OCI-LY1 (cell line): ENCODE measurements at regions not wholly inside any gene's neighbourhood (a gene's known extent, or its start where the extent isn't known, plus 50 kb on each side); places are given as distances from the start of the nearest gene placed in this dataset.

Experiments used
- H2AFZ ChIP-seq: fragments of 200-600 bp; sonication (generic), shearing (Covaris generic); 2 replicates; pipeline ENCODE4 v1.6.0; 2014; ENCODE audit warnings: antibody characterized with exemption, mild to moderate bottlenecking, low read length
- H3F3A ChIP-seq: fragments of 200-600 bp; sonication (generic), shearing (Covaris generic); 2 replicates; pipeline ENCODE4 v1.6.0; 2014; ENCODE audit warnings: mild to moderate bottlenecking, antibody characterized with exemption, low read length, moderate library complexity; ENCODE audit not compliant: insufficient read depth
- H3K27ac ChIP-seq: fragments of 200-600 bp; sonication (generic); 2 replicates; pipeline ENCODE4 v1.5.1; 2014; ENCODE audit warnings: low read length, mixed run types, mild to moderate bottlenecking, low read depth; ENCODE audit not compliant: poor library complexity, severe bottlenecking
- H3K27me3 ChIP-seq: fragments of 200-600 bp; sonication (generic); 2 replicates; pipeline ENCODE4 v1.6.0; 2014; ENCODE audit warnings: antibody characterized with exemption, mild to moderate bottlenecking, low read length, moderate library complexity; ENCODE audit not compliant: insufficient read depth
- H3K36me3 ChIP-seq: fragments of 200-600 bp; sonication (generic); 2 replicates; pipeline ENCODE4 v1.6.1; 2014; ENCODE audit warnings: mild to moderate bottlenecking, antibody characterized with exemption, low read length, moderate library complexity, mixed read lengths; ENCODE audit not compliant: insufficient read depth
- H3K4me1 ChIP-seq: fragments of 200-600 bp; sonication (generic); 2 replicates; pipeline ENCODE4 v1.5.1; 2014; ENCODE audit warnings: mild to moderate bottlenecking, low read length, moderate library complexity; ENCODE audit not compliant: insufficient read depth, severe bottlenecking
- H3K4me2 ChIP-seq: fragments of 200-600 bp; sonication (generic), shearing (Covaris generic); 2 replicates; pipeline ENCODE4 v1.6.1; 2014; ENCODE audit warnings: low read length
- H3K4me3 ChIP-seq: fragments of 200-600 bp; sonication (generic); 2 replicates; pipeline ENCODE4 v1.5.1; 2014; ENCODE audit warnings: low read length, low read depth, mild to moderate bottlenecking, mixed read lengths; ENCODE audit not compliant: poor library complexity, severe bottlenecking
- H3K79me2 ChIP-seq: fragments of 200-600 bp; shearing (Covaris generic); 2 replicates; pipeline ENCODE4 v1.6.1; 2016; ENCODE audit warnings: mixed run types, low read length, mixed read lengths; ENCODE audit not compliant: insufficient read depth
- H3K9ac ChIP-seq: fragments of 200-600 bp; sonication (generic), shearing (Covaris generic); 2 replicates; pipeline ENCODE4 v1.6.1; 2014; ENCODE audit warnings: mild to moderate bottlenecking, low read length, mixed read lengths
- H3K9me2 ChIP-seq: fragments of 200-600 bp; sonication (generic), shearing (Covaris generic); 2 replicates; pipeline ENCODE4 v1.6.1; 2014; ENCODE audit warnings: low read depth, mild to moderate bottlenecking, low read length, mixed read lengths
- H3K9me3 ChIP-seq: fragments of 200-600 bp; shearing (Covaris generic); 2 replicates; pipeline ENCODE4 v1.6.1; 2014; ENCODE audit warnings: low read length, mixed read lengths
- H4K20me1 ChIP-seq: fragments of 200-600 bp; sonication (generic), shearing (Covaris generic); 2 replicates; pipeline ENCODE4 v1.6.0; 2016; ENCODE audit warnings: mild to moderate bottlenecking, low read length; ENCODE audit not compliant: insufficient read depth
- CTCF ChIP-seq: fragments of 200-600 bp; sonication (generic), shearing (Covaris generic); IDR thresholded peaks from 2 replicates; pipeline ENCODE4 v1.5.1; 2017; ENCODE audit warnings: mild to moderate bottlenecking, antibody characterized with exemption, low read length, moderate library complexity, mixed read lengths
- EZH2 ChIP-seq: fragments of 200-600 bp; sonication (generic), shearing (Covaris generic); IDR thresholded peaks from 2 replicates; pipeline ENCODE4 v1.8.0; 2017; ENCODE audit warnings: borderline replicate concordance, mixed run types, mild to moderate bottlenecking, antibody characterized with exemption, low read length, moderate library complexity, mixed read lengths

- no peaks in the 10 kb centered on the region for H4K20me1 ChIP-seq
- H2AFZ ChIP-seq: no peak overlapping the region
- no peak overlapping the region for H3K4me2 ChIP-seq
- no peaks in the 10 kb centered on the region for H3K79me2 ChIP-seq
- no peak overlapping the region for H3K4me3 ChIP-seq
- no peak for TF ChIP-seq CTCF
- TF ChIP-seq EZH2: no peak
- no peaks in the 10 kb centered on the region for H3K9me3 ChIP-seq
- no peaks in the 10 kb centered on the region for H3K4me1 ChIP-seq
- H3K27me3 ChIP-seq: no peaks in the 10 kb centered on the region
- no peaks in the 10 kb centered on the region for H3K36me3 ChIP-seq
- H3K9ac ChIP-seq: no peak overlapping the region
- no peaks in the 10 kb centered on the region for H3K9me2 ChIP-seq
- no peaks in the 10 kb centered on the region for H3F3A ChIP-seq
- H3K27ac ChIP-seq: no peak overlapping the region
Measured at GRCh38 chr4:67051000-67051789, 494.1 kb downstream of the CENPC start.

DNA sequence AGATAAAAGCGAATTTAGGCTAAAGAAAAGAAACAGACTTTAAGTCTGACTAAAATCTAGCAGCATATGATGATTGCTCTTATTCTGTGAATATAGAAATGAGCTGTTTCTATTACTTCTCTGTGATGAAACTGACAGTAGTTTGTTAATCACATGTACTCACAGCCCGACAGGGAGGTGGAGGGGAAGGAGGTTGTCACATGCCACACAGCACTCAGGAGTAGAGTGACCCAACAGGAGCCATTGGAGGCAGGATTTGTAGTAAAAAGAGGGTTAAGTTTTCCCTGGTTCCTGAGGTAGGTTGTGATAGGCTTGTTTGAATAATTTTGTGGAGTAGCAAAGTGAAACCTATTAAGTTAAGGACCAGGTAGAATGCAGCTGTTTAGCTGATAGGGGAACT, 495.9 kb downstream of the CENPC start:
- H3K4me2 ChIP-seq: no peak overlapping the region
- H3K27me3 ChIP-seq: no peaks in the 10 kb centered on the region
- no peaks in the 10 kb centered on the region for H3K36me3 ChIP-seq
- H3K4me1 ChIP-seq: no peaks in the 10 kb centered on the region
- no peak overlapping the region for H2AFZ ChIP-seq
- H3K27ac ChIP-seq: no peak overlapping the region
- no peaks in the 10 kb centered on the region for H3K9me2 ChIP-seq
- H4K20me1 ChIP-seq: no peaks in the 10 kb centered on the region
- no peaks in the 10 kb centered on the region for H3K79me2 ChIP-seq
- no peaks in the 10 kb centered on the region for H3K9me3 ChIP-seq
- TF ChIP-seq EZH2 (no peak), CTCF (no peak)
- H3K9ac ChIP-seq: no peak overlapping the region
- no peaks in the 10 kb centered on the region for H3F3A ChIP-seq
- H3K4me3 ChIP-seq: no peak overlapping the region

DNA sequence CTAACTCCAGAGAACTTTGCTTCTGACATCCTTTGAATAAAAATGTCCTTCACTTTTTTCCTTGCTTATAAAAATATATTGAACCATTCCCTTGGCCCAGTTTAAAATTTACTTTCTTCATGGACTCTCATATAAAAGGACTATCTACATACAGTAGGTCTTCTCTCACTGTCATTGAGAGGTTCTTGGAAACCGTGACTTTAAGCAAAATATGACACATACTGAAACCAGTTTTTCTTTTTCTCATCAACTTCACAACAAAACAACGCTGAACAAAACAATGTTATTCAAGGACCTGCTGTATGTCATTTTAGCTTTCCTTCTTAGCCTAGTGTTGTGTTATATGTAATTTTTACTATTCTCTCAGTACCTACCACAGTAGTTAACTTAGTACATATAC, 496.8 kb downstream of the CENPC start:
- Histone ChIP-seq H3K36me3 (no peaks in the 10 kb centered on the region), H3K27me3 (no peaks in the 10 kb centered on the region), H3K9me2 (no peaks in the 10 kb centered on the region), H3K9ac (no peak overlapping the region), H3K4me1 (no peaks in the 10 kb centered on the region), H3K4me3 (no peak overlapping the region), H4K20me1 (no peaks in the 10 kb centered on the region), H3F3A (no peaks in the 10 kb centered on the region), H3K4me2 (no peak overlapping the region), H3K9me3 (no peaks in the 10 kb centered on the region), H2AFZ (no peak overlapping the region), H3K79me2 (no peaks in the 10 kb centered on the region), H3K27ac (no peak overlapping the region)
- TF ChIP-seq EZH2 (no peak), CTCF (no peak)
